Kidney (tissue), 13 donors: ENCODE measurements at regions not wholly inside any gene's neighbourhood (a gene's known extent, or its start where the extent isn't known, plus 50 kb on each side); places are given as distances from the start of the nearest gene placed in this dataset.

Experiments used
- DNase-seq, 5 donors: peaks; one replicate each; pipeline ENCODE4 v3.0.0-alpha.2; 2013 to 2020
- FAIRE-seq: peaks from 2 replicates; lab custom pipeline; 2012; peaks lifted over from hg19 to GRCh38; lab: Jason Lieb, UNC
- H3K27ac ChIP-seq, 2 donors: one replicate each; pipeline ENCODE4 v1.7.0; 2013; ENCODE audit warnings: low read depth in 2 of 2, low read length in 2 of 2, inconsistent platforms in 1 of 2
- H3K27me3 ChIP-seq: one replicate; pipeline ENCODE4 v1.7.1; 2013; ENCODE audit warnings: low read length, inconsistent platforms; ENCODE audit not compliant: control insufficient read depth, insufficient read depth
- H3K36me3 ChIP-seq, 3 donors: one replicate each; pipeline versions ENCODE4 v1.7.0 to v1.7.1; 2013; ENCODE audit warnings: low read length in 3 of 3, control low read depth in 1 of 3, inconsistent platforms in 1 of 3; ENCODE audit not compliant: insufficient read depth in 3 of 3, control insufficient read depth in 2 of 3
- H3K4me1 ChIP-seq, 3 donors: one replicate each; pipeline versions ENCODE4 v1.7.0 to v1.7.1; 2013; ENCODE audit warnings: low read length in 3 of 3, inconsistent platforms in 1 of 3, low read depth in 1 of 3; ENCODE audit not compliant: control insufficient read depth in 2 of 3, insufficient read depth in 2 of 3
- H3K4me3 ChIP-seq, 3 donors: one replicate each; pipeline versions ENCODE4 v1.7.0 to v1.8.1; 2013; ENCODE audit warnings: low read length in 3 of 3, control low read depth in 1 of 3, inconsistent platforms in 1 of 3
- H3K9ac ChIP-seq, 3 donors: one replicate each; pipeline versions ENCODE4 v1.7.0 to v1.7.1; 2013; ENCODE audit warnings: low read length in 3 of 3, control low read depth in 1 of 3, inconsistent platforms in 1 of 3
- H3K9me3 ChIP-seq, 3 donors: one replicate each; pipeline versions ENCODE4 v1.7.0 to v1.7.1; 2013; ENCODE audit warnings: low read length in 3 of 3, control low read depth in 1 of 3, inconsistent platforms in 1 of 3; ENCODE audit not compliant: control insufficient read depth in 2 of 3, insufficient read depth in 1 of 3
- CTCF ChIP-seq: IDR thresholded peaks from 3 replicates; pipeline ENCODE4 v1.5.1; 2012; ENCODE audit warnings: mild to moderate bottlenecking, moderate library complexity, borderline replicate concordance; ENCODE audit not compliant: insufficient read depth; ENCODE audit errors: extremely low read depth
- intact Hi-C: fragments of 100-400 bp; cut with DNase I; formaldehyde crosslinking; loops from one replicate; pipeline ENCODE4 v1.11.1; 2022
- donor health status: control.
- donor health status: control.
- donor health status: control.
- donor health status: control.
- donor health status: control.
- donor health status: DM: yes; HTN: yes; CAD: no.
- donor health status: Normal renal cell carcinoma (clear cell type).

GRCh38 chr19:30202060-30202600 lies 170.1 kb upstream of the ZNF536 start:
- H3K27ac ChIP-seq: no peak overlapping the region
- H3K9me3 ChIP-seq: peaks cover 0 to 7% (median 3%) of the 10 kb centered on the region in 3 donors
- intact Hi-C loops: no loop called here
- no peak overlapping the region for H3K9ac ChIP-seq
- H3K4me3 ChIP-seq: no peak overlapping the region
- H3K4me1 ChIP-seq: no peaks in the 10 kb centered on the region
- no peaks in the 10 kb centered on the region for H3K27me3 ChIP-seq
- no peak for TF ChIP-seq CTCF
- FAIRE-seq (no peak), DNase-seq (no peak)
- H3K36me3 ChIP-seq: no peaks in the 10 kb centered on the region

- Histone ChIP-seq H3K9ac (no peak overlapping the region), H3K4me3 (no peak overlapping the region), H3K27ac (no peak overlapping the region), H3K27me3 (no peaks in the 10 kb centered on the region), H3K9me3 (peaks cover 0 to 10% (median 0%) of the 10 kb centered on the region in 3 donors), H3K4me1 (no peaks in the 10 kb centered on the region), H3K36me3 (no peaks in the 10 kb centered on the region)
- FAIRE-seq (no peak), DNase-seq (no peak)
- no peak for TF ChIP-seq CTCF
- intact Hi-C loops: no loop called here
Observed at GRCh38 chr19:30204721-30205120, 167.5 kb upstream of the ZNF536 start.

- H3K4me1 ChIP-seq: no peaks in the 10 kb centered on the region
- no peak overlapping the region for H3K4me3 ChIP-seq
- no peak for TF ChIP-seq CTCF
- no peaks in the 10 kb centered on the region for H3K36me3 ChIP-seq
- DNase-seq (no peak), FAIRE-seq (no peak)
- intact Hi-C loops: no loop called here
- H3K9me3 ChIP-seq: peaks cover 0 to 10% (median 0%) of the 10 kb centered on the region in 3 donors
- no peaks in the 10 kb centered on the region for H3K27me3 ChIP-seq
- H3K9ac ChIP-seq: no peak overlapping the region
- no peak overlapping the region for H3K27ac ChIP-seq
Observed at GRCh38 chr19:30206187-30206586, 166.0 kb upstream of the ZNF536 start.

- H3K4me3 ChIP-seq: no peak overlapping the region
- intact Hi-C loops: no loop called here
- no peaks in the 10 kb centered on the region for H3K27me3 ChIP-seq
- FAIRE-seq: no peak
- H3K27ac ChIP-seq: no peak overlapping the region
- peaks cover 0 to 10% (median 0%) of the 10 kb centered on the region in 3 donors for H3K9me3 ChIP-seq
- H3K9ac ChIP-seq: no peak overlapping the region
- TF ChIP-seq CTCF: no peak
- no peaks in the 10 kb centered on the region for H3K4me1 ChIP-seq
- H3K36me3 ChIP-seq: no peaks in the 10 kb centered on the region
- DNase-seq: no peak
Observed at GRCh38 chr19:30207357-30207756, 164.8 kb upstream of the ZNF536 start.
